NT2/D1 (cell line): ENCODE measurements at regions not wholly inside any gene's neighbourhood (a gene's known extent, or its start where the extent isn't known, plus 50 kb on each side); places are given as distances from the start of the nearest gene placed in this dataset.
"Not testable (repeated sequence)": the region's sequence is repeated elsewhere in the genome, so short reads cannot be mapped to it uniquely, and the experiment has no call there.

ENCODE experiments used
- DNase-seq: peaks from one replicate; pipeline ENCODE4 v3.0.0-alpha.2; 2011; ENCODE audit warnings: low read depth, low spot score
- H3K27me3 ChIP-seq: 2 replicates; pipeline ENCODE4 v1.6.0; 2011; ENCODE audit warnings: mild to moderate bottlenecking; ENCODE audit not compliant: insufficient read length, insufficient read depth
- H3K36me3 ChIP-seq: 2 replicates; pipeline ENCODE4 v1.6.1; 2011; ENCODE audit warnings: mild to moderate bottlenecking, low read length, mixed read lengths; ENCODE audit not compliant: insufficient read depth, insufficient read length
- H3K4me1 ChIP-seq: 2 replicates; pipeline ENCODE4 v1.5.1; 2011; ENCODE audit not compliant: insufficient read depth, insufficient read length
- H3K4me3 ChIP-seq: 2 replicates; pipeline ENCODE4 v1.5.1; 2011; ENCODE audit warnings: low read depth; ENCODE audit not compliant: insufficient read length
- H3K9ac ChIP-seq: 2 replicates; pipeline ENCODE4 v1.6.0; 2011; ENCODE audit warnings: low read depth; ENCODE audit not compliant: insufficient read length
- H3K9me3 ChIP-seq: 2 replicates; pipeline ENCODE4 v1.5.1; 2011; ENCODE audit warnings: mild to moderate bottlenecking, low read length; ENCODE audit not compliant: insufficient read depth
- SUZ12 ChIP-seq: IDR thresholded peaks from 2 replicates; pipeline ENCODE4 v1.6.1; 2011; ENCODE audit not compliant: insufficient read length, insufficient read depth; ENCODE audit errors: extremely low read depth
- YY1 ChIP-seq: IDR thresholded peaks from 2 replicates; pipeline ENCODE4 v1.6.1; 2011; ENCODE audit not compliant: insufficient read length, insufficient read depth
- ZNF274 ChIP-seq: IDR thresholded peaks from 2 replicates; pipeline ENCODE4 v1.6.1; 2011; ENCODE audit warnings: mild to moderate bottlenecking, low read depth, low read length

DNA sequence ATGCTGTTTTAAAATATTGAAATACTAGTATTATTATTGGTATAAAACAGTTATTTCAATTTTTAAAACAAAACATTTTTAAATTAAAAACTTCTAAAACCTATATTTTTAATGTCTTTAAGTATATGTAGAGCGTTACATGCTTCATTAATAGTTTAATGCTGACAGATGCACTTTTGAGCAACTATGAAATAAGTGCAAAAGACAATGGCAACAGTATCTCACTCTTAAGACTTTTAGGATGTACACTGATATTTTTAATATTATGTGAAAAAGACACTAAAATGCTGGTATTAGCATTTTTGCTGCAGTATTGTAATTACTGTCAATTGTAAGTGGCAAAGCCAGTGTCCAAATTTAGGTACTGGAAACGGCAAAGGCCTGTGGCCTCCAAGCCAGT, 93.2 kb upstream of the NAA35 start:
- not testable (repeated sequence) for DNase-seq, H3K27me3 ChIP-seq, H3K9me3 ChIP-seq, H3K9ac ChIP-seq, H3K4me1 ChIP-seq, H3K4me3 ChIP-seq, H3K36me3 ChIP-seq

DNA sequence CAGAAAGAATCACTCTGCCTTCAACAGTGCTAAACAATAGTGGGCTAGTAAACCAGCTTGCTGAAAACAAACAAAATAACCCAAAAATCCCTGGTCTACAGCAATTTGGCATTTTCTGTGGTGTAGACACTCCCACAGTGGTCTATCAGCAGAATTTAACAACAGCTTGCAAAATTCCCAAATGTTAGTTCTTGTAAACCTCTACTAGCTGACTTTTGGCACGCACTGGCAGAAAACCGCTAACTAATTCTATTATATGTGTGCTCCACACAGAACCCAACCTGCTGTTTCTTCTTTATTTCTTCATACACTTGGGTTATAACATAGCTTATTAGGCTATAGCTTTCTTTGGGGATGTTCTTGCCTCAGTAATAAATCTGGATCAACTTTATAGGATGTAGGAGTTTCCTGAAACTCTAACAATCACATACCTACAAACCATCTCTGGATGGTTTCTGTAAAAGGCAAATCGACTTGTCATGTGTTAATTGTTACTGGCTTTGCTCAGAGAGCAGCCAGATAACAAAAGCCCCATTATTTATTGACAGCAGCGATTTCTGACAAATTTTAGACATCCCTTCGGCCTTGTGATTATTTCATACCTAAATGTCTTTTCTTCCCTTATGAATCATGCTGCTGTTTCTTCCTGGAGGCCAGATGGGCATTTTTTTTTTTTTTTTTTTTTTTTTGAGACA, 82.7 kb upstream of the NAA35 start:
- no peak overlapping the region for H3K9ac ChIP-seq
- no peaks in the 10 kb centered on the region for H3K9me3 ChIP-seq
- no peak overlapping the region for H3K4me3 ChIP-seq
- no peaks in the 10 kb centered on the region for H3K4me1 ChIP-seq
- no peak for DNase-seq
- TF ChIP-seq YY1 (no peak), ZNF274 (no peak), SUZ12 (no peak)
- no peaks in the 10 kb centered on the region for H3K27me3 ChIP-seq
- no peaks in the 10 kb centered on the region for H3K36me3 ChIP-seq

GRCh38 chr9:85859765-85860164, 81.2 kb upstream of the NAA35 start:
- Histone ChIP-seq H3K9me3 (no peaks in the 10 kb centered on the region), H3K9ac (no peak overlapping the region), H3K36me3 (no peaks in the 10 kb centered on the region), H3K4me1 (no peaks in the 10 kb centered on the region), H3K4me3 (no peak overlapping the region), H3K27me3 (no peaks in the 10 kb centered on the region)
- TF ChIP-seq SUZ12 = no peak
- no peak for TF ChIP-seq ZNF274
- no peak for TF ChIP-seq YY1
- no peak for DNase-seq

DNA sequence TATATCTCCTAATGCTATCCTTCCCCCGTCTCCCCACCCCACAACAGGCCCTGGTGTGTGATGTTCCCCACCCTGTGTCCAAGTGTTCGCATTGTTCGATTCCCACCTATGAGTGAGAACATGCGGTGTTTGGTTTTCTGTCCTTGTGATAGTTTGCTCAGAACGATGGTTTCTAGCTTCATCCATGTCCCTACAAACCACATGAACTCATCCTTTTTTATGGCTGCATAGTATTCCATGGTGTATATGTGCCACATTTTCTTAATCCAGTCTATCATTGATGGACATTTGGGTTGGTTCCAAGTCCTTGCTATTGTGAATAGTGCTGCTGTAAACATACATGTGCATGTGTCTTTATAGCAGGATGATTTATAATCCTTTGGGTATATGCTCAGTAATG, 79.1 kb upstream of the NAA35 start:
- H3K4me1 ChIP-seq, H3K9me3 ChIP-seq, H3K27me3 ChIP-seq, H3K36me3 ChIP-seq, H3K4me3 ChIP-seq, H3K9ac ChIP-seq, DNase-seq: not testable (repeated sequence)

GRCh38 chr9:85863875-85864274, 77.1 kb upstream of the NAA35 start:
- Histone ChIP-seq H3K4me3 (no peak overlapping the region), H3K9me3 (no peaks in the 10 kb centered on the region), H3K4me1 (no peaks in the 10 kb centered on the region), H3K27me3 (no peaks in the 10 kb centered on the region), H3K9ac (no peak overlapping the region), H3K36me3 (no peaks in the 10 kb centered on the region)
- TF ChIP-seq ZNF274 (no peak), YY1 (no peak), SUZ12 (no peak)
- DNase-seq = no peak

DNA sequence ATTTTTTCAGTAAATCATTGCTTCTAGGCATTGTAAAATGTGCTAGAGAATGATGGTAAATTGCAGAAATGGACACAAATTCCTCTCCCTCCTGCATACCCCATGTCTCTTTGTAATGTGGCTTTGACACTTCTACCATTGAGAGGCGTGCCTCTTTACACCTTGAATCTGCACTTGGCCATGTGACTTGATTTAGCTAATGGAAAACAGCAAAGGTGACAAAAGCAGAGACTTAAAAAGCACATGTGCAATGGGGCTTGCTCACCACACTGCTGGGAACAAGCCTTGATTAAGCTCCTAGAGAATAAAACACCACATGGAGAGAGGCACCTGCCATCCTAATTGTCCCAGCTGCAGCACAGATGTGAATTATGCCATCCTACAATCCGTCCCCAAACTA, 69.9 kb upstream of the NAA35 start:
- DNase-seq = no peak
- no peaks in the 10 kb centered on the region for H3K36me3 ChIP-seq
- TF ChIP-seq SUZ12 = no peak
- no peak for TF ChIP-seq YY1
- no peak for TF ChIP-seq ZNF274
- H3K4me1 ChIP-seq = no peaks in the 10 kb centered on the region
- H3K9me3 ChIP-seq = no peaks in the 10 kb centered on the region
- no peak overlapping the region for H3K4me3 ChIP-seq
- no peak overlapping the region for H3K9ac ChIP-seq
- no peaks in the 10 kb centered on the region for H3K27me3 ChIP-seq

- not testable (repeated sequence) for H3K9me3 ChIP-seq, H3K36me3 ChIP-seq, H3K4me3 ChIP-seq, H3K9ac ChIP-seq, DNase-seq, H3K27me3 ChIP-seq, H3K4me1 ChIP-seq
Measured at GRCh38 chr9:85871683-85872082, 69.3 kb upstream of the NAA35 start.

GRCh38 chr9:85872463-85872862, 68.5 kb upstream of the NAA35 start:
- Histone ChIP-seq H3K27me3 (no peaks in the 10 kb centered on the region), H3K9ac (no peak overlapping the region), H3K9me3 (no peaks in the 10 kb centered on the region), H3K36me3 (no peaks in the 10 kb centered on the region), H3K4me1 (no peaks in the 10 kb centered on the region), H3K4me3 (no peak overlapping the region)
- TF ChIP-seq ZNF274 (no peak), SUZ12 (no peak), YY1 (no peak)
- DNase-seq = no peak
